AG09309 (cell line): ENCODE measurements at regions not wholly inside any gene's neighbourhood (a gene's known extent, or its start where the extent isn't known, plus 50 kb on each side); places are given as distances from the start of the nearest gene placed in this dataset.

ENCODE experiments used
- DNase-seq: peaks from one replicate; pipeline ENCODE4 v3.0.0-alpha.2; 2010; ENCODE audit warnings: low read depth
- H3K4me3 ChIP-seq: 2 replicates; pipeline ENCODE4 v1.5.1; 2011; ENCODE audit warnings: mild to moderate bottlenecking, low read depth, low read length, moderate library complexity; ENCODE audit not compliant: control insufficient read depth
- CTCF ChIP-seq: IDR thresholded peaks from 2 replicates; pipeline ENCODE4 v1.5.1; 2011; ENCODE audit warnings: mild to moderate bottlenecking, low read depth, low read length, inconsistent platforms; ENCODE audit not compliant: insufficient read depth, control insufficient read depth; ENCODE audit errors: missing control alignments

DNA sequence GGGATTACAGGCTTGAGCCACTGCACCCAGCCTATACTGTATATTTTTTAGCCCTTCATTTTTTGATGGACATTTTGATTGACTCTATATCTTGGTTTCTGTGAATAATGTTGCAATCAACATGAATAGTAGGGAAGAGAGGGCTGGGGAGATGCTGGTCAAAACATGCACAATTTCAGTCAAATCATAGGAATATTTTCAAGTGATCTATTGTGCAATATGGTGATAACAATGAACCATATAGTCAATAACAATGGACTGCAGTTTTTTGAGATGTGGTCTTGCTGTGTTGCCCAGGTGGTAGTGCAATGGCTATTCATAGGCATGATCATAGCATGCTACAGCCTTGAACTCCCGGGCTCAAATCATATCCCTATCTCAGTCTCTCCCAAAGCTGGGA lies 264.7 kb upstream of the TMEFF2 start:
- DNase-seq = no peak
- no peak for TF ChIP-seq CTCF
- H3K4me3 ChIP-seq = no peak overlapping the region

DNA sequence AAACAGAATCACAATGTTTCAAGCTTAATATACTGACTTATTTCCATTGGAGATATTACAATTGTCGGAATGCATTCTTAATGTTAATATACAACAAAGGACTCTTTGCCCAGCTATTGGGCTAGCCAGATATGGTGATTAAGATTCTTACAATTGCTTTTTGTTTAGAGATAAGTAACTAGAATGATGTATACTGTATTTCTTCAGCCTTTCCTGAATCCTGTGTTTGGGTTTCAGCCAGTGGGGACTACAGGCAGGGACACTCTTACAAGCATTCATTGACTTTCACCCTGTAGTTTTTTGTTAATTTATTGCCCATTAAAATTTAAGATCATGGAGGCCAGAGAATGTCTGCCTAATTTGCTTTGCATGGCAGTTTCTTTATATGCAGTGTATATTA lies 254.1 kb upstream of the TMEFF2 start:
- no peak for TF ChIP-seq CTCF
- no peak for DNase-seq
- no peak overlapping the region for H3K4me3 ChIP-seq

DNA sequence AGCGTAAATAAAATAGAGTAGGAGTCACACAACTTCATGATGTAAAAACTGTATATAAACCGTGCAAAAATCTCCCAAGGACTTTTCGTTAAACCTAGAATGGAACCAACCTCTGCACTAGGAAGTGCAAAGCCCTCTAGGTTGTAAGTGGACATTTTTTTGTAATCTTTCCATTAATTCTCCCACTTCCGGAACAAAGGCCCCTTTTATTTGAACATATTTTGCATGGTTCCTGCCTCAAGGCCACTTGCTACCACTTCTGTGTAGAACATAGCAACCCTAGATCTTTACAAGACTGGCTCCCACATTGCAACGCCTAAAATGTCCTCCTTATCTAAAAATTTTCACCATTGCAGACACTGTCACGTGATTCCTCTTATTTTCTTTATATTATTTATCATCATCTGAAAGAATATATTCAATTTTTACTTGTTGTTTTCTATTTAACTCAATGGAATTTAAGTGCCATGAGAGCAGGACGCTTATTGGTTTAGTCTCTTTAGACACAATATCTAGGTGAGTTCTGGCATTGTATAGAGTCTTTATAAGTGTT lies 249.6 kb upstream of the TMEFF2 start:
- no peak for DNase-seq
- H3K4me3 ChIP-seq = no peak overlapping the region
- TF ChIP-seq CTCF = no peak

- TF ChIP-seq CTCF = no peak
- H3K4me3 ChIP-seq = no peak overlapping the region
- DNase-seq = no peak
Measured at GRCh38 chr2:192443831-192444230, 249.1 kb upstream of the TMEFF2 start.

- no peak overlapping the region for H3K4me3 ChIP-seq
- no peak for TF ChIP-seq CTCF
- no peak for DNase-seq
Measured at GRCh38 chr2:192438239-192438638, 243.5 kb upstream of the TMEFF2 start.

GRCh38 chr2:192437653-192438052 lies 242.9 kb upstream of the TMEFF2 start:
- no peak overlapping the region for H3K4me3 ChIP-seq
- no peak for TF ChIP-seq CTCF
- DNase-seq = no peak

- TF ChIP-seq CTCF = no peak
- H3K4me3 ChIP-seq = no peak overlapping the region
- no peak for DNase-seq
Measured at GRCh38 chr2:192424243-192424642, 229.5 kb upstream of the TMEFF2 start.
